HAP-1 (cell line): ENCODE measurements at regions not wholly inside any gene's neighbourhood (a gene's known extent, or its start where the extent isn't known, plus 50 kb on each side); places are given as distances from the start of the nearest gene placed in this dataset.

Experiments used
- DNase-seq, 2 experiments: peaks; one replicate each; pipeline ENCODE4 v3.0.0-alpha.2; 2016 to 2020; ENCODE audit warnings: low spot score in 2 of 2
- H3K27me3 ChIP-seq: fragments of 250-450 bp; sonication (Bioruptor Pico); 2 replicates; pipeline ENCODE4 v1.5.1; 2020; ENCODE audit warnings: low read depth, mild to moderate bottlenecking, moderate library complexity
- H3K36me3 ChIP-seq: fragments of 250-450 bp; sonication (Bioruptor Pico); replicated peaks from 2 replicates; pipeline ENCODE4 v1.5.1; 2020; ENCODE audit warnings: mild to moderate bottlenecking
- H3K4me1 ChIP-seq: fragments of 250-450 bp; sonication (Bioruptor Pico); 2 replicates; pipeline ENCODE4 v1.5.1; 2020; ENCODE audit warnings: mild to moderate bottlenecking
- H3K4me3 ChIP-seq: fragments of 250-450 bp; sonication (Bioruptor Pico); 2 replicates; pipeline ENCODE4 v1.5.1; 2020; ENCODE audit warnings: mild to moderate bottlenecking, moderate library complexity
- H3K9me3 ChIP-seq: fragments of 250-450 bp; sonication (Bioruptor Pico); 2 replicates; pipeline ENCODE4 v1.5.1; 2020; ENCODE audit warnings: mild to moderate bottlenecking, moderate library complexity
- in situ Hi-C: fragments of 300-500 bp; cut with MboI; formaldehyde crosslinking; loops from 3 replicates; pipeline ENCODE4 v1.14.3; 2020; ENCODE audit warnings: low sequenced_read_pairs, inconsistent platforms, mixed read lengths

- Histone ChIP-seq H3K27me3 (no peaks in the 10 kb centered on the region), H3K4me1 (no peaks in the 10 kb centered on the region), H3K4me3 (no peak overlapping the region), H3K36me3 (no peaks in the 10 kb centered on the region), H3K9me3 (no peaks in the 10 kb centered on the region)
- DNase-seq = no peak
- in situ Hi-C loops = no loop called here
These were observed 867.2 kb downstream of the CDH11 start for GRCh38 chr16:64254443-64255367.

- H3K4me1 ChIP-seq = no peaks in the 10 kb centered on the region
- in situ Hi-C loops = no loop called here
- H3K36me3 ChIP-seq = no peaks in the 10 kb centered on the region
- no peak overlapping the region for H3K4me3 ChIP-seq
- H3K27me3 ChIP-seq = no peaks in the 10 kb centered on the region
- no peak for DNase-seq
- no peaks in the 10 kb centered on the region for H3K9me3 ChIP-seq
These were observed 868.3 kb downstream of the CDH11 start for GRCh38 chr16:64253525-64253924.

DNA sequence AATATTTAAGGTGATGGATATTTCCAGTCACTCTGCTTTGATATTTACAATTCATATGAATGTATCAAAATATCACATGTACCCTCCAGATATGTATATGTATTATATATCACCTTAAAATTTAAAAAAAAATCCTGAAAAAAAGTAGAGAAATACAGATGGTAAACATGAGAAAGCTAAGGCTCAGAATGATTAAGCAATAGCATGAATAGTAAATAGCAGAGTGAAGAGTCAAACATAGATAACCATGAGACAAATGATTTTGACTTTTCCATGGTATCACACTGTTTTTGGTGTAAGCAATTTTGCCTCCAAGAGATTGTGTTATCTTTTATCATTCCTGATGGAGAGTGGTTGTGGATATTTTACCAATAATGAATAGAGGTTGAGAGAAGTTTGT lies 868.8 kb downstream of the CDH11 start:
- in situ Hi-C loops = no loop called here
- no peaks in the 10 kb centered on the region for H3K27me3 ChIP-seq

GRCh38 chr16:64251742-64252141 lies 870.1 kb downstream of the CDH11 start:
- in situ Hi-C loops = no loop called here
- Histone ChIP-seq H3K4me1 (no peaks in the 10 kb centered on the region), H3K9me3 (no peaks in the 10 kb centered on the region), H3K4me3 (no peak overlapping the region), H3K36me3 (no peaks in the 10 kb centered on the region), H3K27me3 (no peaks in the 10 kb centered on the region)
- no peak for DNase-seq

More for the DNA sequence above, 868.8 kb downstream of the CDH11 start:
- Histone ChIP-seq H3K4me1 (no peaks in the 10 kb centered on the region), H3K36me3 (no peaks in the 10 kb centered on the region), H3K4me3 (no peak overlapping the region), H3K9me3 (no peaks in the 10 kb centered on the region)
- no peak for DNase-seq

DNA sequence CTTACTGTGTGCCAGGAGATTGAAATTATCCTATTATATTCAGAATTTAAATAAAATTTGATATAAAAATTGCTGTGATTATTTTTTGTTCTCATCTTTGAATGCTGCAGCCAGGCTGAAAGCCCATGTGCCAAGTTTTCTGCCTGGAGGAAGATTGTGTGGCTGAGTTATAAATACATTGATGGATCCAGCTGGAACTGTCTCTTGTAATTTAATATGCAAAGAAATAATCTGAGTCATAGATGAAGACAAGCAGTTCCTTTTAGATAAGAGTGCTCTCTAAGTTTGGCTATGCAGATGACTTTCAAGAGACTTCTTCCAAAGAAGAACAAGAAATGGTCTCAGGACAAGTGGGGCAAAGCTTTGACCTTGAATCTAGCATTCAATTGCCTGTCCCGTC lies 871.0 kb downstream of the CDH11 start:
- H3K36me3 ChIP-seq = no peaks in the 10 kb centered on the region
- H3K4me1 ChIP-seq = no peaks in the 10 kb centered on the region
- no peak overlapping the region for H3K4me3 ChIP-seq
- in situ Hi-C loops = no loop called here
- no peaks in the 10 kb centered on the region for H3K27me3 ChIP-seq
- H3K9me3 ChIP-seq = no peaks in the 10 kb centered on the region
- no peak for DNase-seq

DNA sequence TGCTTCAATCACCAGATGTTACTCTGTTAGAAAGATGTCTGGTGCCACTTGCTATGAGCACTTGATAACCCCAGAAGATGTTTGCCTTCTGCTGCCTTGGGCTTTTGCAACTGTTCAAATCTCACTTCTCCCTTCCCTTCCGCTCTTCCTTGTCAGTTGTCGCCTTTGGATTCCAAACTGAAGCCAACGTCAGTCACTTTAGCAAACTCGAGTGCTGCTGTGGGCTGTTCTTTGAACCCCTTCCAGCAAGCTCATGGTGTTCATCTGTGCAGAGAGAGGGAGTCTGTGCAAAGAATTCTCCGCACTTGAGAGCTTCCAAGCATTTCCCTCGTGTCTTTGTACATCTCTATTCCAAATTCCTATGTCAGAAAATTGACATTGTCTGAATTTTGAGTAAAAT lies 879.4 kb downstream of the CDH11 start:
- Histone ChIP-seq H3K27me3 (no peaks in the 10 kb centered on the region), H3K9me3 (no peaks in the 10 kb centered on the region), H3K4me3 (no peak overlapping the region), H3K4me1 (no peaks in the 10 kb centered on the region), H3K36me3 (no peaks in the 10 kb centered on the region)
- DNase-seq = no peak
- in situ Hi-C loops = no loop called here

DNA sequence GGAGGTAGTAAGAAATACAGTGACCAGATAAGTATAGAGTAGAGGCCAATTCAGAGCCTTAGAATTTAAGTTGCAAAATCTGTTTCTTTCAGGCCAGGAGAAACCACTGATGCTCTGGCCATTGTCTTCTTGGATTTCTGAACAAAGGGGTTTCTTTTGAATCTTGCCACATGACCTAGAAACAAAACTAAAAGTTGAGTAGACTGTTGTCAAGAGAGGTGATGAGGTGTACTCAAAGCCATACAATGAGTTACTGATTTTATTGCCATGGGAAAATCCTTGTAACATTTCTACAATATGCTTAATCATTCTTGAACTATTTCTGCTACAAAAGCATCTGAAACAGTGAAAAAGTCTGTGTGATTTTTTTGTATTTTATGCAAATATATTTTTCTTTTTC lies 881.3 kb downstream of the CDH11 start:
- no peak overlapping the region for H3K4me3 ChIP-seq
- no peaks in the 10 kb centered on the region for H3K9me3 ChIP-seq
- no peaks in the 10 kb centered on the region for H3K4me1 ChIP-seq
- in situ Hi-C loops = no loop called here
- H3K36me3 ChIP-seq = no peaks in the 10 kb centered on the region
- no peak for DNase-seq
- H3K27me3 ChIP-seq = no peaks in the 10 kb centered on the region

DNA sequence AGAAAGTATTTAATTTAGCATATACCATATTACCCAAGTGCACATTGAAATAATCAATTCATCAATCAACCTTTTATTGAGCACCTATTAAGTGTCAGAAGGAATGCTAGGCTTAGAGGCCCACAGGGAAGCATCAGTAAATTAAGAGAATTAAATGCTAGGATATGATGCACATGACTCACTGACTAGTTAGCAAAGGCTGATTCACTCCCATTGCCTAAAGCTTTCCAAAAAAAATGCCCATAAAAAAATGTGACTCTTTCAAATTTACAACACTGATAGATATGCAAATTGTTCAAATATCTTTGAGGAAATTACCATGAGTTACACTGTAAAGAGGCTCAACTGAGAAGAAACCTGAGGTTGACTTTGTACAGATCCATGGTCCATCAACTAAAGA lies 883.3 kb downstream of the CDH11 start:
- Histone ChIP-seq H3K27me3 (no peaks in the 10 kb centered on the region), H3K36me3 (no peaks in the 10 kb centered on the region), H3K9me3 (no peaks in the 10 kb centered on the region), H3K4me1 (no peaks in the 10 kb centered on the region), H3K4me3 (no peak overlapping the region)
- no peak for DNase-seq
- in situ Hi-C loops = no loop called here

DNA sequence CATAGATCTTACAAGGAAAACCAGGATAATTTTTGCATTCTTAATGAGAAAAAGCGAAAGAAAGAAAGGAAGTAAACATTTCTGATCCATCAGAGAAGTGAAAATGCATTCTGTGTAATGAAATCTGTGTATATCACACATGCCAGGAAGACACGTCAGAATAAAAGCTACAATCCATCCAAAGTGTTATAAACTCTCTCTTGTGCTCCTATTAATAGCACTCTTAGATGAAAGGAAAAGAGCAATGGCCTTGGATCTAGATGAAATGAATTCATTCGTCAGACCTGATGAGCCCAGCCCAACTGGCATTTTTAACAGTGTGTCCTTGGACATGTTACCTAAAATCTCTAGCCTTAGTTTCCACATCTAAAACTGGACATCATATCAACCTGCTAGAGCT lies 885.5 kb downstream of the CDH11 start:
- Histone ChIP-seq H3K27me3 (no peaks in the 10 kb centered on the region), H3K9me3 (no peaks in the 10 kb centered on the region), H3K4me1 (no peaks in the 10 kb centered on the region), H3K36me3 (no peaks in the 10 kb centered on the region), H3K4me3 (no peak overlapping the region)
- no peak for DNase-seq
- in situ Hi-C loops = no loop called here

GRCh38 chr16:64234200-64234599 lies 887.7 kb downstream of the CDH11 start:
- DNase-seq = no peak
- Histone ChIP-seq H3K4me3 (no peak overlapping the region), H3K4me1 (no peaks in the 10 kb centered on the region), H3K27me3 (no peaks in the 10 kb centered on the region), H3K36me3 (no peaks in the 10 kb centered on the region), H3K9me3 (no peaks in the 10 kb centered on the region)
- in situ Hi-C loops = no loop called here

- Histone ChIP-seq H3K36me3 (no peaks in the 10 kb centered on the region), H3K27me3 (no peaks in the 10 kb centered on the region), H3K9me3 (no peaks in the 10 kb centered on the region), H3K4me1 (no peaks in the 10 kb centered on the region), H3K4me3 (no peak overlapping the region)
- no peak for DNase-seq
- in situ Hi-C loops = no loop called here
These were observed 896.2 kb downstream of the CDH11 start for GRCh38 chr16:64225696-64226095.

GRCh38 chr16:64225036-64225435 lies 896.8 kb downstream of the CDH11 start:
- DNase-seq = no peak
- in situ Hi-C loops = no loop called here

DNA sequence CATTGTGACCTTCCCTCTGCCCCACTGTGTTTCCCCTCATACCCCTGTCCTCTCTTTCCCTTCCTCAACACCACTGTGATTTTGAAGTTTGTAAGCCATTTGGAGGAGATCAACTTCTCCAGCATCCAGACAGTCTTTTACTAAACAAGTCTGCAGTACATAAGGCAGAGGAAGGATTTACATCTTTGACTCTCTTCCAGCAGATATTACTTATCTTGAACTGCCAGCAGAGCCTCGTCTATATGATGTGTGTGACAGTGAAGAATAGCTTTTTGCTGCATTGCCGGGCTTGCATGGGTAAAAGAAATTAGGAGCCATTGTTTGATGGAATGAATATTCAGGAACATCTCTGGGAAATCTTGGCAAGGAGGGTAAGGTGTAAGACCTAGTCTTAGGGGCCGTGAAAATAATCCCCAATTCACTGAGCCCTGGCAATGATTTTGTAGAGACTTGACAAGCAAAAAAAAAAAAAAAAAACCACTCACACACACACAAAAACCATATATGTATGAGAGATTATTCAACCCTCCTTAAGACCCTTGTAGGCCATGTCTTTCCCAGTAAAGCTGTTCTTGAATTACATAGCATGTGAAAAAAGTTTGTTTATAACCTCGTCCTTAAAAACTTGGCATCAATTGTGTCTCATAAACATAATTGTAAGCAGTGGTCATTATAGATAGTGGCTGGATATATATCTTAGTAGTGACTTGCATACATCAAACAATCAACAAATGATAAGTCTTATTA lies 903.9 kb downstream of the CDH11 start:
- in situ Hi-C loops = no loop called here
- no peaks in the 10 kb centered on the region for H3K4me1 ChIP-seq
- no peaks in the 10 kb centered on the region for H3K27me3 ChIP-seq
- no peak overlapping the region for H3K4me3 ChIP-seq
- DNase-seq = no peak
- H3K9me3 ChIP-seq = no peaks in the 10 kb centered on the region
- H3K36me3 ChIP-seq = no peaks in the 10 kb centered on the region

More at GRCh38 chr16:64225036-64225435, 896.8 kb downstream of the CDH11 start:
- Histone ChIP-seq H3K36me3 (no peaks in the 10 kb centered on the region), H3K4me3 (no peak overlapping the region), H3K4me1 (no peaks in the 10 kb centered on the region), H3K9me3 (no peaks in the 10 kb centered on the region), H3K27me3 (no peaks in the 10 kb centered on the region)

GRCh38 chr16:64215730-64216129 lies 906.1 kb downstream of the CDH11 start:
- H3K27me3 ChIP-seq = no peaks in the 10 kb centered on the region
- no peak for DNase-seq
- in situ Hi-C loops = no loop called here
- no peaks in the 10 kb centered on the region for H3K36me3 ChIP-seq
- H3K9me3 ChIP-seq = no peaks in the 10 kb centered on the region
- H3K4me3 ChIP-seq = no peak overlapping the region
- no peaks in the 10 kb centered on the region for H3K4me1 ChIP-seq
